IPS-18c (cell line): ENCODE measurements at regions not wholly inside any gene's neighbourhood (a gene's known extent, or its start where the extent isn't known, plus 50 kb on each side); places are given as distances from the start of the nearest gene placed in this dataset.
"Not testable (repeated sequence)": the region's sequence is repeated elsewhere in the genome, so short reads cannot be mapped to it uniquely, and the experiment has no call there.

Experiments
- H3K4me3 ChIP-seq: 2 replicates; pipeline ENCODE4 v1.7.0; 2013; ENCODE audit warnings: low read depth, mild to moderate bottlenecking, low read length, moderate library complexity; ENCODE audit not compliant: insufficient read depth
- H3K9me3 ChIP-seq: one replicate; pipeline ENCODE4 v1.6.1; 2013; ENCODE audit warnings: mild to moderate bottlenecking, low read length, moderate library complexity; ENCODE audit not compliant: control insufficient read depth, insufficient read depth

DNA sequence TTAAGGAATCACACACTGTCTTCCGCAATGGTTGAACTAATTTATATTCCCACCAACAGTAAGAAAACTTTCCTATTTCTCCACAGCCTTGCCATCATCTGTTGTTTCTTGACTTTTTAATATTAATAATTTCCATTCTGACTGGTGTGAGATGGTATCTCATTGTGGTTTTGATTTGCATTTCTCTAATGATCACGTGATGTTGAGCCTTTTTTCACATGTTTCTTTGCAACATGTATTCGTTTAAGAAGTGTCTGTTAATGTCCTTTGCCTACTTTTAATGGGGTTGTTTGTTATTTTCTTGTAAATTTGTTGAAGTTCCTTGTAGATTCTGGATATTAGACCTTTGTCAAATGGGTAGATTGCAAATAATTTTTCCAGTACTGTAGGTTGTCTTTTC is 258.8 kb upstream of the C9orf72 start:
- H3K4me3 ChIP-seq, H3K9me3 ChIP-seq: not testable (repeated sequence)

DNA sequence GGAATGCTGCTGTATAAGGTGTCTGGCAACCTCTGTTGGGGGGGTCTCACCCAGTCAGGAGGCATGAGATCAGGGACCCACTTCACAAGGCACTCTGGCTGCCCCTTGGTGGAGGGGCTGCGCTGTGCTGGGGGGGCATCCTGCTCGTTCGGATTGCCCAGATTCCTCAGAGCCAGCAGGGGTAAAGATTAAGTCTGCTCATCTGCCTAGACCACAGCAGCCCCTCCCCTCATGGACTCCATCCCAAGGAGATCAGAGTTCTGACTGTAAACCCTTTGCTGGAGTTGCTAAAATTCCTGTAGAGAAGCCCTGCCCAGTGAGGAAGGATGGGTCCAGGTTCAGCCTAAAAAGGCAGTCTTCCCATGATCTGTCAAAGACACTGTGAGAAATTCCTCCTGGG is 262.0 kb upstream of the C9orf72 start:
- H3K4me3 ChIP-seq: no peak overlapping the region
- no peaks in the 10 kb centered on the region for H3K9me3 ChIP-seq

DNA sequence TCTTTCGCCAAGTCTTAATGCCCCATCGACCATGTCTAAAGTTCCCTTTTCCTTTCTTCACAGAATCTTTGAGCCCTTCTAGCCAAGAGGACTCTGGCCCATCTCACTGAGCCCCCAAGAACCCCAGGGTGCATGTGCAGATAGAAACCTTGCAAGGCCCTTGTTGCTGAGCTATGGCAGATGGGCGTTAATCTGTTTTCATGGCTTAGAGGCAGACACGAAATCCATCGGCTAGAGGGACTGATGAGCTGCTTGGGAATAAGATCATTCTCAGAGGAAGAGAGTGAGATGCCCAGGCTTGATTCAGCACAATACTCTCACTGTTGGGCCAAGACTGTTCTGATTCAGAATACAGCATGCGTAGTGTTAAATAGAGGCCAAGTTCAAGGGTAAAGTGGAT is 262.5 kb upstream of the C9orf72 start:
- Histone ChIP-seq H3K9me3 (no peaks in the 10 kb centered on the region), H3K4me3 (no peak overlapping the region)

DNA sequence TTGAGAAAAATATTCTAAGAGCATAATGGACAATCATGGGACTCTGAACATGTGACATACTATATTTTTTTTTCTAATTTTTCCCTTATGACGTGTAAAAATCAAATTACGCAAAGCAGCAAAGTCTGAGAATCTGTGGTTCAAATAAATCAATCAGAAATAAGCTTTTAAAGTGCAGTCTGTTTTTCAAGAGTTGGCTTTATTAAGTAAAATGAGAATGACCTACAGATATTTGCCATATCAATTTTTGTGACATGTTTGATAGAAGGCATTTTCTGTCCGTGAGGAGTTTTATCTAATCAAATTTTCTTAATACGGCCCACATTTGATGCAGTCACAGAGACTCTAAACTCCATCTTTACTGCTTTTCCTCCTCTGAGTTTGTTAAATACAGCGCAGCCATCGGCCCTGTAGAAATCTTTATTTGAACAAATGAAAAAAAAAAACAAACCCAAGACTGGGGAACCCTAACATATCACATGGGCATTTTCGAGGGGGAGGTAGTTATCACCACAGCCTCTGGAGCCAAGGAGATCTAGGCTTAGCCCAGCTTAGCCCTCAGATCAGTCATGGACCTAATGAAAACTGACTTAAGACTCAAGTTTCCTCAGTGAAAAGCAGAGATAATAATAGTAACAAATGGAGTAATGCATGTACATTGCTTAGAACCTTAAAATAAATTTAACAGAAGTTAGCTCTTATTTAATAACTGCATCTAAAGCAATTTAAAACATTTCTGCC is 263.6 kb upstream of the C9orf72 start:
- Histone ChIP-seq H3K4me3 (no peak overlapping the region), H3K9me3 (no peaks in the 10 kb centered on the region)

DNA sequence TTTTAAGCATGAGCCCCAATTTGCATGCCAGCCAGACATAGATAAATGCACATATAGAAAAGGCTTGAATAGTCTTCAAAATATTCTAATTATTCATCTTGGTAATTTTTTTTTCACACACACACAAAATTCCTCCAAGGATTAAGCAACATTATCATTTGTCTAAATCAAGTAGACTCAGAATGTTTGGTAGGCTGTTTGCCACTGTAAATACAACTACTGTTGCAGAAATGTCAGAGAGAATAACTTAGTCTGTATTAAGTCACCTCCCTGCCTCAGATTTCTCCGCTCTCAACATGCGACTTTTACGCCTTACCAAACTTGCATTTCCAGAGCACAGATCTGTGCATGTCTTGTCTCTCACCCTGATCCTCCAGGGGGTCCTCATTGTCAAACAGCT is 265.6 kb upstream of the C9orf72 start:
- H3K4me3 ChIP-seq: no peak overlapping the region
- no peaks in the 10 kb centered on the region for H3K9me3 ChIP-seq

DNA sequence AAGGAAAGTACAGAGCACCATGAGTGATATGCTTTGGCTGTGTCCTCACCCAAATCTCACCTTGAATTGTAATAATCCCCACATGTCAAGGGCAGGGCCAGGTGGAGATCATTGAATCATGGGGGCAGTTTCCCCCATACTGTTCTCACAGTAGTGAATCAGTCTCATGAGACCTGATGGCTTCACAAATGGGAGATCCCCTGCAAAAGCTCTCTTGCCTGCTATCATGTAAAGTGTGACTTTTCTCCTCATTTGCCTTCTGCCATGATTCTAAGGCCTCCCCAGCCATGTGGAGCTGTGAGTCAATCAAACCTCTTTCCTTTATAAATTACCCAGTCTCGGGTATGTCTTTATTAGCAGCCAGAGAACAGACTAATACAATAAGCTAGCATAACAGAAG is 266.5 kb upstream of the C9orf72 start:
- not testable (repeated sequence) for H3K9me3 ChIP-seq

DNA sequence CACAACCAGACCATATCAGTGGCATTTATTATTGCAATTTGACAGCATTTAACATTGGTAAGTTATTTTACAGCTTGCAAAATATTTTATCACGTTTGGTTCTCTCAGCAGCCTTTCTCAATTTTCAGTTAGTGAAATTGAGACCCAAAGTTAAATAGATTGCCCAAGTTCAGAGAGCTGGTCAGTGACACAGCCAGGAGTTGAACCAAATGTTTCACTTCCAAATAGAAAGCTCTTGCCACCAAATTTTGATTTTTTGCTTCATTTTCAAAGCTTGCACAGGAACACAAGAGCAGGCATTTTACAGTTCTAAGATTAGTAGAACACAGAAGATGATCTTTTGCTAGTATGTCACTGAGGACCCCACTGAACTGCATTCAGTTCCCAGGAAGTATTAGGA is 271.5 kb upstream of the C9orf72 start:
- Histone ChIP-seq H3K9me3 (no peaks in the 10 kb centered on the region), H3K4me3 (no peak overlapping the region)

More for the DNA sequence above, 266.5 kb upstream of the C9orf72 start:
- H3K4me3 ChIP-seq: not testable (repeated sequence)

DNA sequence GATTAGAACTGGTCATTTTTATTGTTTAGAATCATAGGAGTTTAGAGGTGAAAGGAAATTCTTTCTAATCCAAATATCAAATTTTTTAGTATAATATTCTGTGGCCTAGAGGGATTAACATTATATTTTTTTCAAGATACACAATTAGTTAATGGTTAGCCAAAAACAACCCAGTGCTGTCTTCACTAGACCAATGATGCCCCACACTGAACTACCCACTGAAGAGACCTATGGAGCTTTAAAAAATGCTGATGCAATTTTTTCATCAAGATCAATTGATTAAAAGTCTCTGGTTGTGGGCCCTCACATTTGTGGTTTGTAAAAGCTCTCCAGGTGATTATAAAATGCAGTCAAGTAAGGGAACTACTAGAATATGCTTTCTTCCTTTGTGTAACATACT is 274.1 kb upstream of the C9orf72 start:
- H3K4me3 ChIP-seq: no peak overlapping the region

DNA sequence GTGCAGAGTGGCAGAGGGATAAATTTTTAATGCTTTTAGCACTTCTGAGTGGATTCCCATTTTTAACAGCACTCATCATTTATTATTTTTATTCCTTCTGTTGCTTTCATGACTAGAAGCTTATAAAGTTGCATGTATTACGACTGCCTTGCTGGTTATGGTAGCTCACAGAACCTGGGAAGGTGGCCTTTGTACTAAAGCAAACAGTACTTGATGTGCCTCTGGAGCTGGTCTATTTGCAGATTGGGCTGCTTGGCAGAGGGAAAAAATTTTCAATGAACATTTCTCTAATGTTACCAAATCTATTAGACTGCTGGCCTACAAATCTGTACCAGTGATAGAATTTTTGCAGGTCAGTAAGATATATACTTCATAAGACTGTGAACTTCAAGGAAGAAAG is 274.5 kb upstream of the C9orf72 start:
- H3K9me3 ChIP-seq: no peaks in the 10 kb centered on the region
- no peak overlapping the region for H3K4me3 ChIP-seq

More for the DNA sequence above, 274.1 kb upstream of the C9orf72 start:
- no peaks in the 10 kb centered on the region for H3K9me3 ChIP-seq

DNA sequence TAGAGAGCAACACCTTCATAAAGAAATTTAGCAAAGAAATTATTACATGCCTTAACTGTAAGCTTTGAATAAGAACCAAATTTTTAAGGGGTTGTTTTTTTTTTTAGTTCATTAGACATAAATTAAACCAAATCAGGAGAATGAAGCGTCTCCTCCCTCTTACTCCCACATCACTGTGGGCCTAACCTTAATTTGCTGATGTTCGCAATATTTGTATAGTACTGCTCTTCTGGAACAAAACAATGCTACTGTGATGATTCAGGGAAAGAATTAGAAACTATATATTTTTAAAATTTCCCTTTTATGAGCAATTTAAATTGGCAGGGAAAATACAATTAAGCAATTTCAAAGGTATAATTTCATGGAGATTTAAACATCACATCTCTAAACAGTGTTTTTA is 275.0 kb upstream of the C9orf72 start:
- H3K4me3 ChIP-seq: no peak overlapping the region
- no peaks in the 10 kb centered on the region for H3K9me3 ChIP-seq

DNA sequence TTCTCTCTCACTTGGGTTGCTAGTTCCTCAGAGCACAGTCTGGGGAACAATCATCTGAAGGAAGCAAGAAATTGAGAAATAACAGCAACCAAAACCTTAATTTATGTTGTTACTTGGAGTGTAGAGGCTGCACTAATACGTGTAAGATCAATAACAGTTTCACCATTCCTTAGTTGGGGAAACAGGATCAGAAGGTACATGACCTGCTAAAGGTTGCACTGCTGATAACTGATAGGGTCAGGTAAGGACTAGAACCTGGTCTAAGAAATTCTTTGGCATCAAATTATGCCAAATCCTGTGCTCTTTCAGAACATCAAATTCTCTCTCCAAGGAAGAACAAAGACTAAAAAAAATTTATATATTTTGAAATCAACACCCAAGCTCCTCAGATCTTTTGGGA is 278.6 kb upstream of the C9orf72 start:
- H3K4me3 ChIP-seq: no peak overlapping the region
- H3K9me3 ChIP-seq: no peaks in the 10 kb centered on the region

DNA sequence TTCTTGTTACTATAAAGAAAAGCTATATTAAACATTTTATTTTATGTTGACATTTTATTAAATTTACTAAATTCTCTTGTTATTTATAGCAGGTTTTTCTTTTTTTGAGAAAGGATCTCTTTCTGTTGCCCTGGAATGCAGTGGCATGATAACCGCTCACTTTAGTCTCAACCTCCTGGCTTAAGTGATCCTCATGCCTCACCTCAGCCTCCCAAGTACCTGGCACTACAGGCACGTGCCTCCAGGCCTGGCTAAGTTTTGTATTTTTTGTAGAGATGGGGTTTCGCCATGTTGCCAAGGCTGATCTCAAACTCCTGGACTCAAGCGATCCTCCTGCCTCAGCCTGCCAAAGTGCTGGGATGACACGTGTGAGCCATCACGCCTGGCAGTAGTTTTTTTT is 280.2 kb upstream of the C9orf72 start:
- Histone ChIP-seq H3K9me3 (no peaks in the 10 kb centered on the region), H3K4me3 (no peak overlapping the region)

DNA sequence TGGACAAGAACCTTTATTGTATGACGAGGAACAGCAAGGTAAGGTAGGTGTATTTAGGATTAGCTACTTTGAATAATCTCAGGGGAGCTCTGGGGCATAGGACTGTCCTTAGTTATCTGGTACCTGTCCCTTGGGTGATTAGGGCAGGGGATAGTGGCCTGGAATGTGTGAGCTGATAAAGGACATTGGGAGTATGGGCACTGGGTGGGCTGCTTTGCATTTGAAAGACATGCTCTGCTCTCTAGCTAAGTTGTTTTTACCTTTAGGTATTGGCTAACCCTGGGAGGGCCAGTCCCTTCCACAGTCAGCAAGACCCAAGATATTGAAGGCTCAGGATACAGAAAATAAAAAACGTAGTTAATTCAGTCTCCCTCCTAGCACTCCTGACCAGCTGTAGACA is 282.8 kb upstream of the C9orf72 start:
- Histone ChIP-seq H3K9me3 (no peaks in the 10 kb centered on the region), H3K4me3 (no peak overlapping the region)

DNA sequence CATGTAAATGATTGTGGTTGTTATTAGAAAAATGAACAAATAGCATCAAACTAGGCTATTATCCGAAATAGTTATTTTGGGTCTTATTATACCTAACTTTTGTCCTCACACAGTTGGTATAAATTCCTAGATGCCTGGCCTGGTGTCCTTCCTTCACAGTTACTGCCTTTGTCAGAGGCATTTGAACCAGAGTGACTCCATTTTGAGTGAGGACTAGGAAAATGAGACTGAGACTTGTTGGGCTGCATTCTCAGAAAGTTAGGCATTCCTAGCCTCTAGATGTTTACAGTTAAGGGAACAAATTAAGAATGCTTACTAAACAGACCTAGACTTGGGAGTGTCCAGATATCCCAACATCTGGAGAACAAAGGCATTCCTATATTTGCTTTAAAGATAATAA is 283.5 kb upstream of the C9orf72 start:
- H3K9me3 ChIP-seq: no peaks in the 10 kb centered on the region
- H3K4me3 ChIP-seq: no peak overlapping the region

DNA sequence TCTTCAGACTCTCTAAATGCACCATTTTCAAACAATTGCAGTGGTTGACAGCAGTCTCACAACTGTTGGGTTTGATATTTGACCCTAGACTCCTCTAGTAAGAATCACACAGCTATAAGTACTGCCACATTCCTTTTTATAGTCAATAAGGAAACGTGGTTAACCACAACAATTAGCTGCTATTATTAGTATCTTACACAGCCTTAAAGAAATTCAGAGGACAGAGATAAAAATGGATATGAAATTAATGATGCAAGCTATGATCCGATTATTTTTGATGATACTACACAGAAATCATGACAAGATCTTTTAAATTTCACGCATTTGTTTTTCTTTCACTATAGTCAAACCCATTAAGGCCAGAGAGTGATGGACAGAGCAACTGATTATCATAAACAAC is 288.6 kb upstream of the C9orf72 start:
- H3K9me3 ChIP-seq: no peaks in the 10 kb centered on the region
- H3K4me3 ChIP-seq: no peak overlapping the region

DNA sequence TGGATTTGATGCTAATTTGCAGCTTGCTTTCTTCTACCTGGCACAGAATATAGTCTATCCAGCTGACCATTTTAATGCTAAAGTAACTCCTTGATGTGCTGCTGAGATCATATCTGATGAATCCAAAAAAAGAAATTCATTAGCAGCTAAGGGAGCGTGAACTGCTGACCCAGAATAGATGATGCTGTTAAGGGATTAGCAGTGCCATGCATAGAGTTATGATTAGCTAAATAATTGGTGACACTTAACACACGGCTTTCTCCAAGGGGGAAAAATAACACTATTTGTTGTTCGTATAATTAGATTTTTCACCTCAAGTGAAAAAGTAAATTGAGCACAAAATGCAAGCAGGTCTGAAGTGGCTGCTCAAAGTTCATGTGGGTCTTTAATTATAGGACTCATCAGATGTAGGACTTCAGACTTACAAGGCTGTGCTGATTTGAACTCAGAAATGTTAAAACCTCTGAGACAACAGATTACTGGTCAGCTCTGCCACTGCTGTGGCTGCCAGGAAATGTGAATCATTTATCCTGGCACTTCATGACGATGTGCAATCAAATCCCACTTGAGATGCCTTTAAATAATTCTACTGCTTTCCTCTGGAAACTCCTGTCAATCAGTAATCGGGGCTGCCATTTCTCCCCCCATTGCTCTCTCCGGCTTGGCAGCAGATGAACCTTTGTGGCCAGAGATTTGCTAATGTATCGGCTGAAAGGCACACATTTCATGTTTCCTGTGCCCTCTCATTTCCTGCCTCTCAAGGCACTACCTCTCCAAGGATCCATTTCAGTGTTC is 291.6 kb upstream of the C9orf72 start:
- Histone ChIP-seq H3K4me3 (no peak overlapping the region), H3K9me3 (no peaks in the 10 kb centered on the region)

DNA sequence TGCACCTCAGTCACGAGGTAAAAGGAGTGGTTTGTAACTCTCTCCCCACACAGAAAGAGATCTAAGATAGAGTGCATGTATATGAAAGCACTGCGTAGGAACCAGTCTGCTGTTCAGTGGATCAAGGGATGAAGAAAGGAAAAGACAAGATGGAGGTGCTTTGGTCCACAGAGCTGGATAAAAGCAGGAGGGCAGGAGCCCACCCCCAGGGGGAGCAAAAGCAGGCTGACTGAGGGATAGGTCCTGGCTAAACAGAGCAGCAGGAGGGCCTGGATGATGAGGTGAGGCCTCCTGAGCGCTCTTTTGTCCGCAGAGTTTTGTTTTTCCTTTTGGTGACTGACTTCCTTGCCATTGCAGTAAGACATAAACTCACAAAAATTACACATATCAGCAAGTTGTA is 293.5 kb upstream of the C9orf72 start:
- Histone ChIP-seq H3K9me3 (no peaks in the 10 kb centered on the region), H3K4me3 (no peak overlapping the region)

DNA sequence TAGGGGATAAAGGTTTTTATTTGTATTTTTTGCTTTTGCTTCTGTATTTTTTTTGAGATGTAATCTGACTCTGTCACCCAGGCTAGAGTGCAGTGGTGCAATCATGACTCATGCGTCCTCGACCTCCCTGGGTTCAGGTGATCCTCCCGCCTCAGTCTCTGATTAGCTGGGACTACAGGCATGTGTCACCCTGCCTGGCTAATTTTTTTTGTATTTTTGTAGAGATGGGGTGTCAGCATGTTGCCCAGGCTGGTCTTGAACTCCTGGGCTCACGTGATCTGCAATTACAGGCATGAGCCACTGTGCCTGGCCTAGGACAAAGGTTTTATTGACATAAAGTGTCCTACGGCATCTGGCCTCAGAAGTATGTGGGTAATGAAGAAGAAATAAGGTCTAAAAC is 297.1 kb upstream of the C9orf72 start:
- no peak overlapping the region for H3K4me3 ChIP-seq

DNA sequence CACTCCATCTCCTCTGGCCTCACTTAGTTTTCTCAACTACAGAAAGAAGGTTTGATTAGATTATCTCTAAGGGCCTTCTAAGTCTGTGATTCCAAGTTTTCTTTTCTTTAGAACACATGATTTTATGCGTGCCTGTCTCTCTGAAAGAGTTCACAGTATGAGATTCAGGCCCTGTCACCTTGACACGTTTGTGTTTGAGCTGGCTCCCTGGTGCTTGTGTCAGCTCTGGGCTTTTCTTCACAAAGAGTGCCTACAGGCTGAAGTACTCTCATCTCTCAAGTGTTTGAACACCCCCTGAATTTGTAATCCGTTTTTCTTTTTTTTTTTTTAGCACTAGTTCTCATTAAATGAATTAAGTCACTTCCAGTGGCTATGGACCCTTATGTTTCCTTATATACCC is 306.9 kb upstream of the C9orf72 start:
- Histone ChIP-seq H3K9me3 (no peaks in the 10 kb centered on the region), H3K4me3 (no peak overlapping the region)

More for the DNA sequence above, 297.1 kb upstream of the C9orf72 start:
- no peaks in the 10 kb centered on the region for H3K9me3 ChIP-seq
